Activated naive CD4-positive, alpha-beta T cell treated with anti-CD3 and anti-CD28 coated beads, Interleukin-2, amount 10 ng/mL, durations not matched to agents 7 days and 5 days (primary cell): ENCODE measurements at regions not wholly inside any gene's neighbourhood (a gene's known extent, or its start where the extent isn't known, plus 50 kb on each side); places are given as distances from the start of the nearest gene placed in this dataset.
"Not testable (repeated sequence)": the region's sequence is repeated elsewhere in the genome, so short reads cannot be mapped to it uniquely, and the experiment has no call there.

Source experiments
- CTCF ChIA-PET: fragments of 350-600 bp; sonication (Branson Sonifier 250); formaldehyde crosslinking; loops from one replicate; lab custom pipeline; 2021; ENCODE audit warnings: antibody characterized with exemption; lab: Charles Lee
- DNase-seq: peaks from one replicate; pipeline ENCODE4 v3.0.0-alpha.2; 2020
- H3K27ac Mint-ChIP-seq: one replicate; pipeline ENCODE4 v1.8.0; 2021; ENCODE audit warnings: mild to moderate bottlenecking, moderate library complexity, mixed read lengths
- H3K27me3 Mint-ChIP-seq: one replicate; pipeline ENCODE4 v1.8.0; 2021; ENCODE audit warnings: mild to moderate bottlenecking, mixed read lengths
- H3K36me3 Mint-ChIP-seq: one replicate; pipeline ENCODE4 v1.8.0; 2021; ENCODE audit warnings: mixed read lengths
- H3K4me1 Mint-ChIP-seq: one replicate; pipeline ENCODE4 v1.8.0; 2021; ENCODE audit warnings: mixed read lengths
- H3K4me3 Mint-ChIP-seq: one replicate; pipeline ENCODE4 v1.8.0; 2021; ENCODE audit warnings: mild to moderate bottlenecking, moderate library complexity, mixed read lengths
- H3K9me3 Mint-ChIP-seq: one replicate; pipeline ENCODE4 v1.8.0; 2021; ENCODE audit warnings: mixed read lengths

DNA sequence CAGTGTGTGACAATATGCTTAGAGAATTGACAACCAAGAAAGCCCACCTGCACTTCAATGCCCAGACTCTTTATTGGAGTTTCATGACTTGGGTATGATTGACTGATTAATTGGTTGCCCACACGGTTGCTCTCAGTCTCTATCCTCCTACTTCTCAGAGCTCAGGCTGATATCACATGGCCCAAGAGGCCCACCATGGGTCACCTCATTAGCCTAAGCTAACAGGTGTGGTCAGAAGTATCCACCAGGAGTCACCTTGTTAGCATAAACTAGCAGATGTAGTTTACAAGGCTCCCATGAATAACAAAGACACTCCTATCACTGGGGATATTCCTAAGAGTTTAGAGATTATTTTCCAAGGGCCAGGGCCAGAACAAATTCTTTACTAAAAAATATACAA, 120.2 kb upstream of the MBNL1 start:
- no peak for DNase-seq
- H3K27ac Mint-ChIP-seq = no peak overlapping the region
- H3K4me1 Mint-ChIP-seq = peaks cover 16% of the 10 kb centered on the region
- peaks cover 2% of the 10 kb centered on the region for H3K9me3 Mint-ChIP-seq
- peaks cover 4% of the 10 kb centered on the region for H3K27me3 Mint-ChIP-seq
- no peak overlapping the region for H3K4me3 Mint-ChIP-seq
- CTCF ChIA-PET = no interaction called here
- H3K36me3 Mint-ChIP-seq = no peaks in the 10 kb centered on the region

DNA sequence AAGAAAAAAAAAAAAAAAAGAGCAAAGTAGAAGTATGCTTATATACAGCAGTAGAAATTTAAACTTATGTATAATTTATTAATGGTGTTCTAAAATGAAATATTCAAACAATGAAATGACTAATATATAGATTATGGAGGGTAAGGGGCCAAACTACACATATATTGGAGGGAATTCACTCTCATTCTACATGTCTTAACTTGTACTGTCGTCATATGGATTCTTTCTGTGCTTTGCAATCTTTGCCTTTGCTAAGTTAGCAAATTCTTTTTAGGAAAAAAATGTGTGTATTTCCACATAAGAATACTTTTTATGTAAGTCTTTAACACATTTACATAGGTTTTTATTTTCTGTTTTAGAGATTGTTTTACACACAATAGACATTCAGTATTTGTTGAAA, 118.9 kb upstream of the MBNL1 start:
- CTCF ChIA-PET = interaction anchor here (0.7 kb wide), 1 partner anchor 80 kb away, joined by 3 read pairs; no protein-coding TSS in a partner anchor
- peaks cover 4% of the 10 kb centered on the region for H3K27me3 Mint-ChIP-seq
- no peak for DNase-seq

DNA sequence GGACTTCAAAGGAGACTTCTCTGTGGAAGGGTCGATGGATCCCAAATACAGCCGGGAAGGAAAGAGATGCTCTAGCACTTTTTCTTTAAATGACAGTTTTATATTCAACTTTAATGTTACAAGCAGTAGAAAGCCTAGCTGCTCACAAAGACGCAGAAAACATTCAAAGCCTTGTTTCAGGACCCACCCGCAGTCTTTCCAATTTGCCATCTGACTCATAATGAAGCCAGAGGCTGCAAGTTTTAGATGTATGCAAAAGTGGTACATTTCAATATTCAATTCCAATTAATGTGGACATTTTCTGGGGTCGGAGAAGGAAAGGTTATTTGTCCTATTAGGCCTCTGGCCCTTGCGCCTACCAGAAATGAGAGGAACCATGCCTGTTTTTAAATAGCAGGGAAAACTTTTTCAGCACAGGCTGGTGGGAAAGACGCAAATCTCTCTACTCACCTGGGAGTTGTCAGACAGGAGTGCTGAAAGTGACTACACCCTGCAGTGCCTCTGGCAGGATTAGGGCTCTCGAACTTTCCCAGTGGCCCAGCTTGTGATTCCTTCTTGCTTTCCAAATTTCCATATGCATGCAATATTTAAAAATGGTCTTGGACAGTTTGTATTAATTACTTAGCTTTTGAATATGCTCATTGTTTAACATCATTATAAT, 117.4 kb upstream of the MBNL1 start:
- H3K9me3 Mint-ChIP-seq = peaks cover 2% of the 10 kb centered on the region
- no peak overlapping the region for H3K27ac Mint-ChIP-seq
- H3K36me3 Mint-ChIP-seq = no peaks in the 10 kb centered on the region
- peaks cover 4% of the 10 kb centered on the region for H3K27me3 Mint-ChIP-seq
- CTCF ChIA-PET = no interaction called here
- no peak overlapping the region for H3K4me3 Mint-ChIP-seq
- H3K4me1 Mint-ChIP-seq = peaks cover 16% of the 10 kb centered on the region
- DNase-seq = no peak

More for the DNA sequence above, 118.9 kb upstream of the MBNL1 start:
- peaks cover 16% of the 10 kb centered on the region for H3K4me1 Mint-ChIP-seq
- no peak overlapping the region for H3K4me3 Mint-ChIP-seq
- H3K9me3 Mint-ChIP-seq = peaks cover 2% of the 10 kb centered on the region
- no peaks in the 10 kb centered on the region for H3K36me3 Mint-ChIP-seq
- no peak overlapping the region for H3K27ac Mint-ChIP-seq

DNA sequence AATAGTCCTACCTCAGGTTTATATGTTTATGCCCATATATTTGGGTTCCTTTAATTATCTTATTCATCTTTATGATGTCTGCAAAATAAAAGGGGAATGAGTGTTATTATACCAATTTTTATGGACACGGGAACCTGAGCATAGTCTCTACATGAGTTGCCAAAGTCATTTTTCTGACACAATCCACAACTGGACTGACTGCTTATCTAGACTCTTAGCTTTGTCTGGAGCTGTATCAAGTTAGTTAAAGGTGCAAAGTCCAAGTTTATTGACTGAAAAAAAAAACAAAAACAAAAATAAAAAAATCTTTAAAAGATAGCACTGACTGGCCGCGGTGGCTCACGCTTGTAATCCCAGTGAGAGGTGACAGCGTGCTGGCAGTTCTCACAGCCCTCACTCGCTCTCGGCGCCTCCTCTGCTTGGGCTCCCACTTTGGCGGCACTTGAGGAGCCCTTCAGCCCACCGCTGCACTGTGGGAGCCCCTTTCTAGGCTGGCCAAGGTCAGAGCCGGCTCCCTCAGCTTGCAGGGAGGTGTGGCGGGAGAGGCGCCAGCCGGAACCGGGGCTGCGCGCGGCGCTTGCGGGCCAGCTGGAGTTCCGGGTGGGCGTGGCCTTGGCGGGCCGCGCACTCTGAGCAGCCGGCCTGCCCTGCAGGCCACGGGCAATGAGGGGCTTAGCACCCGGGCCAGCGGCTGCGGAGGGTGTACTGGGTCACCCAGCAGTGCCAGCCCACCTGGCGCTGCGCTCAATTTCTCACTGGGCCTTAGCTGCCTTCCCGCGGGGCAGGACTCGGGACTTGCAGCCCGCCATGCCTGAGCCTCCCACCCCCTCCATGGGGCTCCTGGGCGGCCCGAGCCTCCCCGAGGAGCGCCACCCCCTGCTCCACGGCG, 116.6 kb upstream of the MBNL1 start:
- H3K9me3 Mint-ChIP-seq, CTCF ChIA-PET, H3K4me3 Mint-ChIP-seq, H3K27ac Mint-ChIP-seq, H3K36me3 Mint-ChIP-seq, H3K27me3 Mint-ChIP-seq, DNase-seq: not testable (repeated sequence)
- H3K4me1 Mint-ChIP-seq = peaks cover 15% of the 10 kb centered on the region

DNA sequence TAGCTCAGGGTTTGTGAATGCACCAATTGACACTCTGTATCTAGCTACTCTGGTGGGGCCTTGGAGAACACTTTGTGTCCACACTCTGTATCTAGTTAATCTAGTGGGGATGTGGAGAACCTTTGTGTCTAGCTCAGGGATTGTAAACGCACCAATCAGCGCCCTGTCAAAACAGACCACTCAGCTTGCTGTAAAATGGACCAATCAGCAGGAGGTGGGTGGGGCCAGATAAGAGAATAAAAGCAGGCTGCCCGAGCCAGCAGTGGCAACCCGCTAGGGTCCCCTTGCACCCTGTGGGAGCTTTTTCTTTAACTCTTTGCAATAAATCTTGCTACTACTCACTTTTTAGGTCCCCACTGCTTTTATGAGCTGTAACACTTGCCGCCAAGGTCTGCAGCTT, 115.6 kb upstream of the MBNL1 start:
- H3K36me3 Mint-ChIP-seq, H3K4me1 Mint-ChIP-seq, CTCF ChIA-PET, H3K4me3 Mint-ChIP-seq, H3K9me3 Mint-ChIP-seq, H3K27ac Mint-ChIP-seq, DNase-seq: not testable (repeated sequence)
- H3K27me3 Mint-ChIP-seq = peaks cover 10% of the 10 kb centered on the region

DNA sequence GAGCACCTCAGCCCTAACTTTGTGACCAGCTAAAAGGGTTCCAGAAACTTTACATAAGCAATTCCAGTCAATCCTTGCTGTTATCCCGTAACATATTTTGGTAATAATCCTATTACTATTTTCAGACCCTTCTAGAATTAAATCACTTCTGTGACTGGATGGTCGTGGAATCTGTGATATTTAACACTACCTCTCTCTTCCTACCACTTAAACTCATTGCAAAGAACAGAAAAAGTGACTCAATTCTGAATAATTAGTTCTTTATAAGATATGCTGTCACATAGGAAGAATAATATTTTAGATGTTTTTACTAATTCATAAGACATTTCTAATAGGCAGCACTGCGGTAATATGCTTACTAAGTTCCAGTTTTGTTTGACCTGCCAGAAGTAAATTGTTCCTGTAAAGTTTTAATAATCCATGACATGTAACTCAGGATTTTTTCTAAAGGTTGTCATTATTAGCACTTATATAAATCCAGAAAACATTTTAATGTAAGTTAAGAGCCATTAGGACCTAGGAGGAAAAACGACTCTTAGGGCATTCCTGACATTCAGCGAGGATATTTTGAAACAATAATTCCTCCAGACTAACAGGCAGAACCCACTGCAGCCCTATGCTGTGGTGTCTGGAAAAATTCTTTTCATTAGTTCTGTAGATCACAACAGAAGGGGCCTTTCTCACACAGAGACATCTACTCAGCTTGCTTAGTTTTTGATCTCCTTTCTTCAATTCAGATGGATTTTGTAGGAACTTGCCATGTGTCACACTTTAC, 113.3 kb upstream of the MBNL1 start:
- no peak overlapping the region for H3K27ac Mint-ChIP-seq
- no peaks in the 10 kb centered on the region for H3K36me3 Mint-ChIP-seq
- peaks cover 7% of the 10 kb centered on the region for H3K27me3 Mint-ChIP-seq
- CTCF ChIA-PET = no interaction called here
- H3K4me3 Mint-ChIP-seq = no peak overlapping the region
- no peak for DNase-seq
- H3K4me1 Mint-ChIP-seq = no peaks in the 10 kb centered on the region
- H3K9me3 Mint-ChIP-seq = peaks cover 2% of the 10 kb centered on the region

DNA sequence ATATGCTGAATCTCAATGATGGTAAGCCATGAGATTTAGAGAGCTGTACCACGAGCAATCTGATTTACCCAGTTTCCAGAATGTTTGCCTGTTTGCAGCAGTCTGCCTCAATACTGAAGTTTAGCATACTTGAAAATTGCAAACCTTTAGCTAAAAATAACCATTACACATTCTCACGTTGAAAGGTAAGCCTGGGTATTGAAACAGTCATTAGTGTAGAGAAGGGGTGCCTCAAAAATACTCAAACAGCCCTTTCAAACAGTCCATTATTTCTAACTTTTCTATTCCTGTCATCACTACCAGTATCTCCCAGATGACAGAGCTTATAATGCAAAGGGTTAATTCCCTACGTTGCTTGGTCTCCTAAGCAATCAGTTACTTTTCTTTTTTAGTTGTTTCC, 111.8 kb upstream of the MBNL1 start:
- H3K4me1 Mint-ChIP-seq = no peaks in the 10 kb centered on the region
- H3K9me3 Mint-ChIP-seq = peaks cover 2% of the 10 kb centered on the region
- CTCF ChIA-PET = no interaction called here
- no peaks in the 10 kb centered on the region for H3K36me3 Mint-ChIP-seq
- H3K4me3 Mint-ChIP-seq = no peak overlapping the region
- peaks cover 7% of the 10 kb centered on the region for H3K27me3 Mint-ChIP-seq
- no peak for DNase-seq
- H3K27ac Mint-ChIP-seq = no peak overlapping the region

DNA sequence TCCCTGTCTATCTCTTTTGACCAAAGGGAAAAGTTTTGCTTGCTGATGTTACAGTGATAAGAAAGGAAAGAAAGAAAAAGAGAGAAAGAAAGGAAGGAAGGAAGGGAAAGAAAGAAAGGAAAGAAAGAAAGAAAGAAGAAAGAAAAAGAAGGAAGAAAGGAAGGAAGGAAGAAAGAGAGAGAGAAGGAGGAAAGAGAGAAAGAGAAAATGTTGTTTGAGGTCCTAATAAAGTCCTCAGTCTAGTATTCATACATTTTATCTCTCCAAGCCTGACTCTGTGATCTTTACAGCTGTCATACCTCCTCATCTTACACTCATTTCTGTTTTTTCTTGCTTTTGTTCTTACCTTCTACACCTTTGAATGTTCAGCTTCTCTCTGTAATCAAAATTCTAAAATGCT, 111.4 kb upstream of the MBNL1 start:
- no peaks in the 10 kb centered on the region for H3K36me3 Mint-ChIP-seq
- H3K9me3 Mint-ChIP-seq = peaks cover 2% of the 10 kb centered on the region
- H3K27ac Mint-ChIP-seq = no peak overlapping the region
- DNase-seq = no peak
- CTCF ChIA-PET = no interaction called here
- no peak overlapping the region for H3K4me3 Mint-ChIP-seq
- H3K27me3 Mint-ChIP-seq = peaks cover 7% of the 10 kb centered on the region
- no peaks in the 10 kb centered on the region for H3K4me1 Mint-ChIP-seq

DNA sequence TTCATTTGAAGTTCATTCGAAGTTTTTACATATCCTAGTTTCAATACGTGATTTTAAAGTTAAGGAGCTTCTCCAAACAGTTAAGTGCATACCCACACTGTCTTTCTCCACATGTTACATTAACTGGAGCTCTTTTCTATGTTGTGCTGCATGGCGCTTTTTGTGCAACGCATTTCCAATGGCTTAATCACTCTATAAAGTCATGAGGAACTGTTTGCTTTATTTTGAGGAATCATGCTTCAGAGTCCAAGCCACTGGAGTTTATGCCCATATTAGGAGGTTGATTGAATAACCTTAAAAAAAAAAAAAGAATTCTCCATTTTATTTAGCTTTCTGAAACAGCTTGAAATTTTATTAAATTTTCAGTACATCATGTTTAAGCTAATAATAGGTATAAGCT, 109.4 kb upstream of the MBNL1 start:
- no peaks in the 10 kb centered on the region for H3K4me1 Mint-ChIP-seq
- H3K9me3 Mint-ChIP-seq = no peaks in the 10 kb centered on the region
- no peak overlapping the region for H3K4me3 Mint-ChIP-seq
- H3K27me3 Mint-ChIP-seq = peaks cover 7% of the 10 kb centered on the region
- CTCF ChIA-PET = interaction anchor here (0.7 kb wide), 1 partner anchor 377 kb away, joined by 5 read pairs; no protein-coding TSS in a partner anchor
- H3K36me3 Mint-ChIP-seq = no peaks in the 10 kb centered on the region
- no peak for DNase-seq
- H3K27ac Mint-ChIP-seq = no peak overlapping the region

DNA sequence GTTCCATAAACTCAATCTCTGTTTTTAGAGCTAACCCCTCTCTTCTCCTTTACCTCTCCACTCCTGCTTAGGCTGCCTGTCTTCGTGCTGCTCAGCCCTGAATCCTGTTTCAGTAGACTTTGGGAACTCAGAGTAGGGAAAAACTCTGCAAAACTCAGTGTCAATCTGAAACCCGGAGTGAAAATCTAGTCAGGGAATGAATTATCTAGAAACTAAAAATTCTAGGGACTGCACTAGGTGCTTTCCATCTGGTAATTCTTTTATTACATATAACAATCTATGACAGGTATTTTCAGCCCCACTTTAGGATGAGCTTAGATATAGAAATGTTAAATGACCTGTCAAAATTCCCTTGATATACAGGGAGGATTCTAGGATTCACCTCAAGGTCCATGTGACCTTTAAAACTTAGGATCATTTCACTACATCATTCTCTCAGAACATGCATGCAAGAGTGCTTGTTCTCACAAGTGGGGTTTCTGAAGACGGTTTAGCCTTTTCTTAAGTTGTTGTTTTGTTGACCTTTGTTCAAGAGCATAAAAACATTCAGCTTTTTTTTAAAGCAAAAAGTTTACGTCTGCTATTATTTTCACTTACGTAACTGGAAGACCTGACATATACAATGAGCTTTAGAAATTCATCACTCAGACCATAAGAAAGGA, 108.2 kb upstream of the MBNL1 start:
- H3K9me3 Mint-ChIP-seq = no peaks in the 10 kb centered on the region
- H3K4me1 Mint-ChIP-seq = no peaks in the 10 kb centered on the region
- H3K27ac Mint-ChIP-seq = no peak overlapping the region
- peaks cover 7% of the 10 kb centered on the region for H3K27me3 Mint-ChIP-seq
- no peak overlapping the region for H3K4me3 Mint-ChIP-seq
- no peak for DNase-seq
- CTCF ChIA-PET = no interaction called here
- H3K36me3 Mint-ChIP-seq = peaks cover 1% of the 10 kb centered on the region

DNA sequence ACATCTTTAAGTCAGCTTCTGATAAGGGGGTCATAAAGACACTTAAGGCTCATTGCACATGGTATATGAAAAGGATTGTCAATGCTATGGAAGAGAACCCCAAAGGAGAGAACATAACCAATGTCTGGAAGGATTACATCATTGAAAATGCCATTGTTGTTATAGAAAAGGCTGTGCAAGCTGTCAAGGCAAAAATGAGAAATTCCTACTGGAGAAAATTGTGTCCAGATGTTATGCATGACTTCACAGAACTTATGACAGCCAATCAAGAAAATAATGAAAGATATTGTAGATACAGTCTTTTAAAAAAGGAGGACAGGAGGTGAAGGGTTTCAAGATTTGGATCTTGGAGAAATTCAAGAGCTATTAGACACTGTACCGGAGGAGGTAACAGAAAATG, 96.3 kb upstream of the MBNL1 start:
- Mint-ChIP-seq H3K4me3 (no peak overlapping the region), H3K27me3 (no peaks in the 10 kb centered on the region), H3K4me1 (no peaks in the 10 kb centered on the region), H3K27ac (no peak overlapping the region), H3K36me3 (peaks cover 3% of the 10 kb centered on the region), H3K9me3 (peaks cover 5% of the 10 kb centered on the region)
- DNase-seq = no peak
- CTCF ChIA-PET = no interaction called here

DNA sequence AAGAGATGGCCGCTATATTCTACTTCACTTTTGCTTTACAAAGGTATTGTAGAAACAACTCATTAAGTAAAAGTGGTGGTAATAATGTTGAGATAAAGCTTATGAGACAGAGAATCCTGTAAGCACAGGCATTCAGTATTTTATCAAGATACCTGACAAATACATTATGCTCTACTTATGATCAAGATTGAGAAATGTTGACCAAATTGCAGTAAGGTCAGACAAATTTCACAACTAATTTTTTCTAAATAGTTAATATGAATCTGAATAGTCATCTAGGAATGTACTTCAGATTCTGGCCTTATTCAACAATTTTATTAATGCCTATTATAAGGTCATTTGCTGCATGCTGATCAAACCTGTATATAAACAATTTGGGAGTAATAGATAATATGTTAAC, 95.1 kb upstream of the MBNL1 start:
- no peak overlapping the region for H3K4me3 Mint-ChIP-seq
- CTCF ChIA-PET = no interaction called here
- H3K36me3 Mint-ChIP-seq = peaks cover 2% of the 10 kb centered on the region
- peaks cover 1% of the 10 kb centered on the region for H3K4me1 Mint-ChIP-seq
- no peak overlapping the region for H3K27ac Mint-ChIP-seq
- DNase-seq = no peak
- no peaks in the 10 kb centered on the region for H3K27me3 Mint-ChIP-seq
- peaks cover 7% of the 10 kb centered on the region for H3K9me3 Mint-ChIP-seq

DNA sequence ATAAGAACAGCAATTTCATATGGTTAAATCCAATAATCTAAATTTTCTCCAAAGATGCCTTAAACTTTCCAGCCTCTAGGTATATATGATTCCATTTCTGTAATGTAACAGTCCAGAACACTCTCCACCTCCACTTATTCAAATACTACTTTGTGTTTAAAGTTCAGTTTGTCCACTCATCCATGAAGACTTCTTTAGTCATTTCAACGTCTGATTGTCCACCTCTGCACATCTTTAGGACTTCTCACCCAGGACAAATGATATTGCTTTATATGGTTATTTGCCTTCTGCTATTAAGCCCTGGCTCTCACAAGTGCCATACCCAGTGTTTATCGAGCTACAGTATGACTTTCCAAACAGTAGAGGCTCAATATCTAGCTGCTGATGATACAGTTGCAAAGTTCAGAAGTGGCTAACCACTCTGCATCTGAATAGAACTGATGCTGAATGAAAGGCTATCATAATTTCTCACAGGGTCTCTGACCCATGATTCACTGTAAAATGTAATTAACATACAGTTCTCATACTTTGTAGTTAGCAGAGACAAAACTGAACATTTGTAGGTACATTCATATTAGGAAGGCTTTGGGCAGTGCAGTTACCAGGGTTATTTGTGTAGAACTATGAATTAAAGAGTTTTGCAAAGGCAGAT, 93.7 kb upstream of the MBNL1 start:
- CTCF ChIA-PET = no interaction called here
- no peak overlapping the region for H3K27ac Mint-ChIP-seq
- peaks cover 2% of the 10 kb centered on the region for H3K36me3 Mint-ChIP-seq
- peaks cover 15% of the 10 kb centered on the region for H3K4me1 Mint-ChIP-seq
- peaks cover 7% of the 10 kb centered on the region for H3K9me3 Mint-ChIP-seq
- H3K4me3 Mint-ChIP-seq = no peak overlapping the region
- no peaks in the 10 kb centered on the region for H3K27me3 Mint-ChIP-seq
- no peak for DNase-seq

DNA sequence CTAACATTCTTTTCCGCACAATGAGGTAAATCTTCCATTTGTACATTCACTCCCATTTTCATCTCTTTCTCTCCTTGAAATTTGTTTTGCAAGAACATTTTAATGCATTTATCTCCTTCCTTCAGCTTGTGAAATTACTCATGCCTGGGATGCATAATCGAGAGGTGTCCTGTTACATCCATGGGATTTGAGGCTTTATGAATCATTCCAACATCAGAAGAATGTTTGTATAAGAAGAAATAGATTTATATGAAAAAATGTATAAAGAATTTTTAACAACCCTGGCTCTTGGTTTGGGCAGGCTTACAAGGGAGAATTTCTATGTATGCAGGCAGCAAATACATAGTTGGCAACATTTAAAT, 93.2 kb upstream of the MBNL1 start:
- no peaks in the 10 kb centered on the region for H3K27me3 Mint-ChIP-seq
- no peak for DNase-seq
- CTCF ChIA-PET = no interaction called here
- H3K4me1 Mint-ChIP-seq = peaks cover 17% of the 10 kb centered on the region
- peaks cover 7% of the 10 kb centered on the region for H3K9me3 Mint-ChIP-seq
- no peak overlapping the region for H3K27ac Mint-ChIP-seq
- no peak overlapping the region for H3K4me3 Mint-ChIP-seq
- peaks cover 2% of the 10 kb centered on the region for H3K36me3 Mint-ChIP-seq
